ENCODE measurements at regions not wholly inside any gene's neighbourhood (a gene's known extent, or its start where the extent isn't known, plus 50 kb on each side); places are given as distances from the start of the nearest gene placed in this dataset.
"Not testable (repeated sequence)": the region's sequence is repeated elsewhere in the genome, so short reads cannot be mapped to it uniquely, and the experiment has no call there.

GRCh38 chr22:23424031-23424430 is 156.1 kb downstream of the IGLL1 start:
- Histone ChIP-seq H4K8ac (replicated peaks; ENCODE audit: insufficient read length, low read depth, low read length) (no peak overlapping the region), H3K79me2 (ENCODE audit: insufficient read depth, low read length) (no peaks in the 10 kb centered on the region), H4K91ac (ENCODE audit: insufficient read length, low read depth, low read length) (no peak overlapping the region), H3K27me3 (ENCODE audit: insufficient read depth, low read length) (no peaks in the 10 kb centered on the region), H3K9ac (ENCODE audit: extremely low read depth, insufficient read length, low read length) (no peak overlapping the region), H4K20me1 (ENCODE audit: control insufficient read depth, insufficient read depth, insufficient read length) (peaks cover 3% of the 10 kb centered on the region), H2AFZ (ENCODE audit: low read length) (no peak overlapping the region), H3K27ac (ENCODE audit: insufficient read length, low read depth, low read length) (no peak overlapping the region), H3K23ac (ENCODE audit: insufficient read length, low read depth, low read length) (no peak overlapping the region), H2BK20ac (ENCODE audit: low read depth, low read length, poor library complexity, severe bottlenecking) (no peak overlapping the region), H2BK120ac (ENCODE audit: low read depth, low read length, poor library complexity, severe bottlenecking) (no peak overlapping the region), H3K56ac (ENCODE audit: insufficient read length, low read depth, low read length) (no peak overlapping the region), H2AK5ac (ENCODE audit: insufficient read length, low read length) (no peak overlapping the region), H4K5ac (ENCODE audit: insufficient read length, low read depth, low read length) (no peak overlapping the region), H2BK12ac (ENCODE audit: insufficient read length, low read depth, low read length) (no peak overlapping the region), H3K4me1 (ENCODE audit: insufficient read depth, low read length) (no peaks in the 10 kb centered on the region), H2BK15ac (ENCODE audit: low read depth, low read length) (no peak overlapping the region), H3K18ac (ENCODE audit: insufficient read length, low read depth, low read length) (no peak overlapping the region), H2BK5ac (ENCODE audit: insufficient read length, low read length) (no peak overlapping the region), H3K23me2 (ENCODE audit: insufficient read length, low read depth, low read length, poor library complexity, severe bottlenecking) (no peaks in the 10 kb centered on the region), H3K9me3 (ENCODE audit: control insufficient read depth, low read depth, low read length) (no peaks in the 10 kb centered on the region), H3K4me2 (ENCODE audit: insufficient read depth, insufficient read length, low read length) (no peak overlapping the region), H3T11ph (ENCODE audit: low read length) (no peak overlapping the region), H3K4ac (ENCODE audit: low read depth, low read length) (no peak overlapping the region), H3K79me1 (ENCODE audit: insufficient read depth, low read depth, low read length, poor library complexity, severe bottlenecking) (no peaks in the 10 kb centered on the region), H3K14ac (ENCODE audit: insufficient read depth, low read length) (no peak overlapping the region)
- no peak for DNase-seq
- Mint-ChIP-seq H3K9me3 (peaks cover 8 to 10% of the 10 kb centered on the region in 2 experiments; a peak in 4 of 5 replicates), H3K4me1 (peaks cover 2 to 4% of the 10 kb centered on the region in 2 experiments; a peak in 1 of 4 replicates), H3K27me3 (ENCODE audit: low read depth) (peaks cover 55% of the 10 kb centered on the region), H3K4me3 (no peak overlapping the region), H3K36me3 (ENCODE audit: insufficient read depth in 1 of 3, low read depth in 3 of 3) (peaks cover 0 to 8% (median 0%) of the 10 kb centered on the region in 3 experiments; a peak in 1 of 7 replicates), H3K27ac (no peak overlapping the region)
- no CpG with 5 or more reads among the region's 7 CpGs for WGBS (ENCODE audit: extremely low coverage, insufficient read length, low lambda C conversion rate)
- TF ChIP-seq CTCF (conservative IDR thresholded peaks at IDR 0.05), result no peak

GRCh38 chr22:23422281-23422680 is 157.8 kb downstream of the IGLL1 start:
- not testable (repeated sequence) for H3K27me3 ChIP-seq (ENCODE audit: insufficient read depth, low read length)

More at GRCh38 chr22:23422281-23422680, 157.8 kb downstream of the IGLL1 start:
- no CpG with 5 or more reads among the region's 4 CpGs for WGBS (ENCODE audit: extremely low coverage, insufficient read length, low lambda C conversion rate)
- not testable (repeated sequence) for H3K56ac ChIP-seq (ENCODE audit: insufficient read length, low read depth, low read length); H3K4me1 Mint-ChIP-seq; H3K23me2 ChIP-seq (ENCODE audit: insufficient read length, low read depth, low read length, poor library complexity, severe bottlenecking); H3K27ac Mint-ChIP-seq; H2BK12ac ChIP-seq (ENCODE audit: insufficient read length, low read depth, low read length); H3K4me1 ChIP-seq (ENCODE audit: insufficient read depth, low read length); H3K36me3 Mint-ChIP-seq (ENCODE audit: insufficient read depth in 1 of 3, low read depth in 3 of 3); H3K4me2 ChIP-seq (ENCODE audit: insufficient read depth, insufficient read length, low read length); H2BK15ac ChIP-seq (ENCODE audit: low read depth, low read length); H3K9ac ChIP-seq (ENCODE audit: extremely low read depth, insufficient read length, low read length); H4K8ac ChIP-seq (replicated peaks; ENCODE audit: insufficient read length, low read depth, low read length); H3K14ac ChIP-seq (ENCODE audit: insufficient read depth, low read length); H3K79me1 ChIP-seq (ENCODE audit: insufficient read depth, low read depth, low read length, poor library complexity, severe bottlenecking); H3K27ac ChIP-seq (ENCODE audit: insufficient read length, low read depth, low read length); H3K4ac ChIP-seq (ENCODE audit: low read depth, low read length); H3K18ac ChIP-seq (ENCODE audit: insufficient read length, low read depth, low read length); H3K9me3 Mint-ChIP-seq; H4K5ac ChIP-seq (ENCODE audit: insufficient read length, low read depth, low read length); H4K20me1 ChIP-seq (ENCODE audit: control insufficient read depth, insufficient read depth, insufficient read length); H4K91ac ChIP-seq (ENCODE audit: insufficient read length, low read depth, low read length); H3K4me3 Mint-ChIP-seq; H3K23ac ChIP-seq (ENCODE audit: insufficient read length, low read depth, low read length); H2BK5ac ChIP-seq (ENCODE audit: insufficient read length, low read length); H3K79me2 ChIP-seq (ENCODE audit: insufficient read depth, low read length); H2AK5ac ChIP-seq (ENCODE audit: insufficient read length, low read length); H3K9me3 ChIP-seq (ENCODE audit: control insufficient read depth, low read depth, low read length); DNase-seq; H2AFZ ChIP-seq (ENCODE audit: low read length); H2BK120ac ChIP-seq (ENCODE audit: low read depth, low read length, poor library complexity, severe bottlenecking); H2BK20ac ChIP-seq (ENCODE audit: low read depth, low read length, poor library complexity, severe bottlenecking); H3T11ph ChIP-seq (ENCODE audit: low read length)
- peaks cover 64% of the 10 kb centered on the region for H3K27me3 Mint-ChIP-seq (ENCODE audit: low read depth)

Measured in H9 (cell line).